Hippocampal formation (tissue), 2 donors: ENCODE measurements at regions not wholly inside any gene's neighbourhood (a gene's known extent, or its start where the extent isn't known, plus 50 kb on each side); places are given as distances from the start of the nearest gene placed in this dataset.

Experiments used
- DNase-seq, 2 donors: peaks; one replicate each; lab custom pipeline; 2025; lab: John Stamatoyannopoulos, UW

DNA sequence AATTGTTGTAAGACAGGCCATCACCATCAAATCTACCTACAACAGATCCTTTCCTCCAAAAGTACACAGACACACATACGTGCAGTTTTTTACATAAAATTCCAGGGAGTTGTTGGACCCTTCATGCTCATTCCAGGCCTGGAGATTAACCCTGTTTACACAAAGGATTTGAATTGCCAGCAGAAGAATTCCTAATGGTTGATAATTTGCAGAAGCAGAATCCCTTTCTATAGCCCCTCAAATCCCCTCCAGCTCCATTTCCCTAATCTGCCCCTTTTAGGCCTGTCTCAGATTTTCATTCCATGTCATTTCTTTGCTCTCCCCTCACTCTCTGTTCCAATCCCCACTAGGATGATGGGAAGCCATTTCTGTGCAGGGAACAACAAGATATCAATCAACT lies 102.9 kb upstream of the TOX3 start:
- no peak for DNase-seq

DNA sequence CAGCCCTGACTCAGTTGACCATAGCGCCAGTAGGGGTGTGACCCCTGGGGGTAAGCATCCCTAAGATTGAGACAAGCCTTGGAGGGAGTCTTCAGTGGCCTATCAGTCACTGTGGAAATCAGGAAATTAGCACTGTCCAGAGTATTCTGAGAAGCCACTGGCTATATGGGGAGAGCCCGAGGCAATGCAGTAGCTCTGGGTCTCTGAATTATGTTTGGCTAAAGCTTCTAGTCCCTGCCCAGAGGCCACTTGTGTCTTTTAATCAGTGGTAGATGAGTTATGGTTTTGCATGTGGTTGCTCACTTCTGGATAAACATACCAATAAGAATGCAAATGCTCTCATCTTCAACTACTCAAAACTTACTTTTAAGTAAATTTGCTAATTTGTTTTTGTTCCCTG lies 100.6 kb upstream of the TOX3 start:
- no peak for DNase-seq

DNA sequence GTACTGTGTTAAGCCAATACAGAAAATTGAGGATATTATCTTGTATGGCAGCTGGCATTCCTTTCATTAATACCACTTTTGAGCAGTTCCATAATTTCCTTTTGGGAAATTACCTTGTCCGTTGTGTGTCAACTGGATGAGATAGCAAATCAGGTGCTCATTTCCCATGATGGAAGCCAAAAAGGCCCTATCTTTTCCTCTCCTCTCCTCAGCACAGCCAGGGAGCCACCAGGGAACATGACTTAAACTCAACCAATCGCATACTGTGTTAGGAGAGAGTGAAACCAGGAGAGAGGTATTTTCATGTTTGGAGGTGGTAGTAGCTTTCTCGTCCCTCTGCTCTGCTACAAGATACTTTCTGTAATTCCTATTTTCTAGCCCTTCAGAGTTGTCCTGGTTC lies 96.1 kb upstream of the TOX3 start:
- no peak for DNase-seq

DNA sequence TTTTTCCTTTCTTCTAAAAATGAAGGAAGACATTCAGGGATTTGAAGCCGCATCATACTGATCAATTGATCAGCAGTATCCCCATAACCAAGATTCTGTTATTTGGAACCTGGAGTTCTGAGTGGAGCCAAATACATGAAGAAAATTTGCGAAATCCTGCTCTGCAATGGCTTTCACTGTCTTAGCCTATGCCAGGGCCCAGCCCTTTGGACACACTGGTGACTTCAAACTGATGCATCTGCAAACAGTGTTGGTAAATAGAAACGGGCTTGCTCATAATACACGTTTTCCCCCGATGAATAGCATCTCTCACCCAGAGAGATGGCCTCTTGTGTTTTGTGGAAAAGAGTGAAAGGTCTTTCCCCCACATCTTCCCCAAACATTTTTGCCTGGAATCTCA lies 87.6 kb upstream of the TOX3 start:
- DNase-seq, result no peak

DNA sequence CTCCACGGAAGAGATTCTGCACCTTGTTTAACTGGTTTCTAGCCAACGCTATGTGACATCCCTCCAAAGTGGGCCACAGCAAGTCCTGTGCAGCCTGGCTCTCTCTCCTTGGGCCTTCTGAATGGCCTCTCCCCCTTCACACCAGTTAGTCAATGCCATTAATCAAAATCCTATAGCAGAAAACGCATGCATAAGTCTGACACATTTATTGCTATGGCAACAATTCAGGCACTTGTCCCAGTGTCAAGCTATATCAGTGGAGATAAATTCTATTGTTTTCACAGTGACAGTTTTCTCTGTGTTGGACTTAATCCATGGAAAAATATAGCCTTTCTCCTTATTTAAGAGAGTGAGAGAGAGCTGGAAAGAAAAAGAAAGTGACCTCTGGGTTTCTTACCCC lies 87.2 kb upstream of the TOX3 start:
- DNase-seq, result no peak

DNA sequence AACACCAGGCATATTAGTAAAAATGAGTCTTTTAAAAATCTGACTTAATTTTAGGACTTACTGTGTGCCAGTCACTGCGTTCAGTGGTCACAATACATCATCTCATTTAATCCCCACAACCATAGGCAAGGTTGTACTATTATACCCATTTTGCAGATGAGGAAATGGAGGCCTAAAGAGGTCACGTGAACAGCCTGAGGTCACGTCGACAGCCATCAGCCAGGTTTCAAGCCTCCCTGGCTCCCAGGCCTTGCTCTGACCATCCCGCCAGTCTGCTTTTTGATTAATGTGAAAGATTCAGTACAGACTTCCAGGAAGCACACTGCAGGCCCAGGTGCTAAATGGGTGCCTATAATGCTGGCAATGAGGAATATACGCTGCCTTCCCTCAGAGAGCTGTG lies 86.3 kb upstream of the TOX3 start:
- no peak for DNase-seq

DNA sequence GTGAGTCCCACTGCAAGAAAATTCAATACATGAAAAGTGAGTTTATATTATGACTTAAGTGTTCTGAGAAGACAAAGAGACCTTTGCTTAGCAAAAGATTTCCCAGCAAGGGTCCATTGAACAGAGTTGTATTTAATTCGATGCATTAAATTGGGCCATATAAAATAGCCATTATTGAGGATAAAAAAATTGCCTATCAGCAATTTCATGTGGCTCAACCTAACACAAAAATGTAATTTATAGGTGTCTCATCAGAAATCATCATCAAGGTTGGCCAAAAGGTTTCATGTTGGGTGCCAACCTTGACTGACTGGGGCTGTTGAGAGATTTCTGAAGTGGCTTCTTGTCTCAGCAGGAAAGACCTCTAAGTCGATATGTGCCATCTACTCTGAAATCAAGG lies 84.8 kb upstream of the TOX3 start:
- DNase-seq, result no peak

DNA sequence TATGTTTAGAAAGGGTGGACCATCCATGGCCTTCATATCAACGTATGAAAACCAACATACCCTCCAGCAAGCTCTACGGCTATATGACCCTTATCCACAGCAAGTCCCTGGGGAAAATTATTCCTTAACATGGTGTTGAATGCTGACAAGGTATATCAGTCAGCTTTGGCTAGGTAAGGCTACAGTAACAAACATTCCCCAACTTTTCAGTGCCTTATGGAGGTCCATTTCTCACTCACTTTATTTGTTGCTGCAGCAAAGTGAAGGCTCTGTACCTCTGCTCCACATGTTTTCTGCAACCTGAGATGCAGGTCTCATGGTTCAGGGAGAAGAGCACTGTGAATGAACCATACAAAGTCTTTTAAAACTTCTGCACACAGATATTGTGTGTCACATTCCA lies 83.8 kb upstream of the TOX3 start:
- no peak for DNase-seq

DNA sequence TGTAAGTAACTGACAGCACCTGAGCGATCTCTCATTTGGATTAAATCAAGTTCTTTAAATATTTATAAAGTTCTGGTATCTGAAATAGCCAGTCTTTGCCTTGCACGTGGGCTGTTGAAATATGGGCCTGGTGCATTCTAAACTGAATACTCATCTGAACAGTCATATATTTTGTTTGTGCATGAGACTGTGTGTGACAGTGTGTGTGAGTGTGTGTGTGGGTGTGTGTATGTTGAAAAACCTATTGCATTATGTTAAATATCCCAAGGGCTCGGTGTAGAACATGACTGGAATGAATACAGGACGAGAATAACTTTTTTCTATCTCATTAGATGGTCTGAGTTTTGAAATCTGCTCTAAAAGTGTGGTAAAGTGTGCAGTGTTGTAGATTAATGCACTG lies 82.4 kb upstream of the TOX3 start:
- no peak for DNase-seq

DNA sequence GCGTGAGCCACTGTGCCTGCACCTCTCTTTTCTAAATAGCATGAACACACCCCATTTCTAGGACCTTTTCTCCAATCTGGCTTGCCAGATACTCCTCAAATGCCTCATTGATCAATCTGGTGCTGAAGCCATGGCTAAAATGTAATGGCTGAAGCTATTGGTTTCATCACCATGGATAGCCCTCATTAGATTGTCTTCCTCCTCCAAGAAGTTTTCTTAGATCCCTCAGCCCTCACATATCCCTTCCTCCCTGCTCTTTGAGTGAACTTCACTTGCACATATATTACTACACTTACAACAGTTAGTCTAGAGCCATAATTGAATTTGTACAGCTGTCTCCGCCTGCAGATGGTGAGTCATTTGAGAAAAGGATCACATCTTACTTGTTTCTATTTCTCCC lies 77.9 kb upstream of the TOX3 start:
- no peak for DNase-seq

DNA sequence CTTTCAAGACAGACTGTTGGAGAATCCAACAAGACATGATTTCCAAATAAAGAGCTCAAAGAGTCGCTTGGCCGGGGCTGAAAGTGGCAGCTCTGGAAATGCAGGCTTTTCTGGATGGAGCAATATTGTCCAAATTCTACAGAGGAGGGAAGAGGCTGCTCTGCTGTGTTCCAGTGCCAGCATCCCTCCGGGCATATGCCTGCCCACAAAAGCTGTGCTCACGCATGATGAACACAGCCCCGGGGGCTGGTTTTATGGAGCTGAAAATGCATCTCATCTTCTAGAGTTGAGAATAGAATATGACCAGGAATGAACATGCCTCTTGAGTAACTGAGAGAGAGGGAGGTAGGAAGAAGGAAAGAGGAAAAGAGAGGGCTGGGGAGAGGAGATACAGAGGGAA lies 74.7 kb upstream of the TOX3 start:
- no peak for DNase-seq

DNA sequence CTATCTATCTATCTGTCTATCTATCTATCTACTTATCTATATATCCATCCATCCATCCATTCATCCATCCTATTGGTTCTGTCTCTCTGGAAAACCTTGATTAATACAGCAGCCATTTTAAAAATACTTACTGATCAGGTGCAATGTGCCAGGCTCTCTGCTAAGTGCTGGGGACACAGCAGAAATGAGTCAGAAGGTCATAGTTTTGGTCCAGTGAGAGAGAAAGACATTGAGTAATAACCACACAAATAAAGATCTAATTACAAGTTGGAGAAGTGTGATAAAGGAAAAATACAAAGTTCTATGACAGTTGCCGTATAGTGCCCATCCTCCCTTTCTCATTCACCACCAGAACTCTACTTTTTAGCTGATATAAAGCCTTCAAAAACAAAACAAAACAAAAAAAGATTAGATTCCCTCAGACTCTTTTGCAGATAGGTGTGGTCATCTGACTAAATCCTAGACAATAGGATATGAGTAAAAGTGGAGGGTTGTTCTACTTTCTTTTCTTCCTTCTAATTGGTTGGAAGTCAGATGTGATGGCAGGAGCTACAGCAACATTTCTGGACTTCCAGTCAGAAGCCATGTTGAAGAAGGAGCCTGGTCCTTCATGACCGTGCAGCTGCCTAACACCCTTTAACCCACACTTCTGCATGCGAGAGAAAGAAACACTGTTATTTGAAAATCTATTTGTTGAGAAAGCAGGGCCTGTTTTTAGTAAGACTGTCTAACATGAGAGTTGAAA lies 72.0 kb upstream of the TOX3 start:
- DNase-seq, result no peak

DNA sequence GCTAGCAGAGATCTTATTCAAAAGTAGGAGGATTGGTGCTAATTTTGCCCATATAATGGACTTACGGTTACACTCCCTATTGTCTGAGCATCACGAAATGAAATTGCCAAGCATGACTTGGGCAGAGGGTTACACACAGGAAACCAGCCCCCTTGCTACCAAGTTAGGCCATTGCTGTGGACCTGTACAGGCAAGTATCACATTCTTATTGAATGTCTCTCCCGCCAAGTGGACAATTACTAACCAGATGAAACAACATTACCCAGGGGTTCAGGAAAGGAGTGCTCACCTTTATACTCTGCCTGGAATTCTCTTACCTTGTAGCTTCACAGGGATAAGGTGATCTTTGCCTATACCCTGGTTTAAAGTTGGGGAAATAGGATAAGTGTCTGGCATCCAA lies 70.6 kb upstream of the TOX3 start:
- DNase-seq, result no peak

DNA sequence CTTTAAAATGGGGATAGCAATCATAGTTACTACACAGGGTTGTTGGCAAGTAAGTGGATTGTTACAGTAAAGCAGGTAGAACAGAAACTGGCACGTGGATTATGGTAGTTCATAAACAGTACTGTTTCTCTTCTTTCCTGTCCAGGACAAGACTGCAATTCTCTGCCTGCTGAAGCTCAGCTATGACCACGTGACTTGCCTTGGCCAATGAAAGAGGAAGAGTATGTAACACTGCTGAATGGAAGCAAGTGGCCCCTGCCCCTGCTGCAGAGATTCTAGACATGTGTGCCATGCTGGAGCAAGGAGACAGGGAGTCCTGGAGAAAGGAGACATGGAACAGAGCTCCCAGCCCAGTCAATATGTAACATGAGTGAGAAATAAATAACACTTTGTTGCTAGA lies 66.6 kb upstream of the TOX3 start:
- no peak for DNase-seq

DNA sequence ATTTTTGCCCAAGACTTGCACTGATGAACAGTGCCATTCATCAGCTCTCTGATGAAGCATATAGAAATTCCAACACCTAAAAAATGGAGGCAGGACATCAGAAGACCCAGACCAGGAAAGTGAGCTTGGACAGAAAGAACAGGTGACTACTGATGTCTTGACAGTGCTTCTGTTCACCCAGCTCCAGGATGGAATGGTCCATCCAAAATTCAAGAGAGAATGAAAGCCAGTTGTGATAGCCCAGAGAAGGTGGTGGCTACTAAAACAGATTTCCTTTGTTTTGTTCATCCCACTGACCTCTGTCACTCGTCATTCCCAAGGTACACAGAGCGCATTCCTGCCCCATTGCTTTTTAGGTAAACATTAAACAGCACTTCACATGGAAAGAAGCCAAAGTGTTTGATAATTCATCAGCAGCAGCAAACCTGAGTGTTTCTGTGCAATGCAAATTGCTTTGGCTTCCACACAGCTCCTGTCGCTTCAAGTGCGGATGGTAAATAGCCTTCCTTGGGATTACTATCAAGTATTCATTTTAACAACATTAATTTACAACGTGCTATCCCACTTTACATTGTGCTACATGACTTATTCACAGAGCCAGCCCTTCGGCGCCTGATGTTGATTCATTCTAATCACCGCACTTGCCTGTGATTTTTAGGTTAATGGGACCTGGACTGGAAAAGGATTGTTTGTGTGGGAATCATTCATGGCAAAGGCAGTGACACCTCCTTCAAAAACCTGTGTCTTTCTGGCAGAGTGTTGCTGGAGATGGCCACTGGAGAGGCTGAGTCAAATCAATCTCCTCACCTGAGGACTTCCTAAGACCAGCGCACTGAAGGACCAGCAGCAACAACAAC lies 65.1 kb upstream of the TOX3 start:
- no peak for DNase-seq

DNA sequence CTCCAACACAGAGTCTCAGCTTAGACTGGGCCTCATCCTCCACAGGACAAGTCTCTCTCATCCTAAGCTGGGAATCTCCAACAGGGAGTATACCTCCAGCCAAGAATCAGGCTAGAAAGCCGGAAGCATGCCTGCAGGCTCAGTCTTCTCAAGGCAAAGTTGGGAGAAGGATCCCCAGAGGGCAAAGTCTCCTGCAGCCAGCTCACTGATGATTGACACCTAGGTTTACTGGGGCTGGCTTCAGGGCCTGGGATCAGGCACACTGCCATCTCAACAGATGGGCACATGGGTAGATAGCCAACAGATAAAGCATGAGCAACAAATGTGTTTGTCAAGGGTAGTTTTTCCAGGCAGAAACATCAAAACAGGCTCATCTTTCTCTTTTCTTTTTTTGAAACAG lies 56.1 kb upstream of the TOX3 start:
- no peak for DNase-seq

DNA sequence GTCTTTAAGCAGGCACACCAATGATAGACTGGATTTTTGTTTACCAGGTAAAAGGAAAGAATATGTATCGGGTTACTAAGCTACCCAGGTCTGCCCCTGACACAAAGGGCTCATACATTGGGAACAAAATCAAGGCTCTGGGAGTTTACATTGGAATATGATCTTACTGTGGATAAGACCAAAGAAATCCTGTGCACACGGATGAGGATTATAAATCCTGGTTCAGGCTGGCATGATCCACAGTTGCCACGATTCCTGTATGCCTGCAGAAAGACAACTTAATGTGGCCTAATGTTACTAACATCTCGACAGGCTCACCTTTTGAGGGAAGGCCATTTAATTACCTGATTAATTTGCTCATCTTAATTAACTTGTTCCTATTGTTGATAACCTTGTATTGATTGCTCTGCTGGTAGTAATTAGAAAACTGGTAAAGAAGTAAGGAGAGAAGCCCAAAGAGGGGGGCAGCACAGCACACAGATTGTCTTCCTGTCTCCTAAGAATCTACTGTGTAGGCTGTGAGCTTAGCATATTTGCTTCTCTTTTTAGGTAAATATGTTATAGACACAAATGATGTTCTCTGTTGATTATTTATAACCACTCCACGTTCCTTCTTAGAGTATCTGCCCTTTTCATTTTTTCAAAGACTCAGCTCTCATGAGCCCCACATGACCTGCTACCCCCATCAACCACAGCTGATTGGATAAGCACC lies 51.0 kb upstream of the TOX3 start:
- DNase-seq, result no peak

DNA sequence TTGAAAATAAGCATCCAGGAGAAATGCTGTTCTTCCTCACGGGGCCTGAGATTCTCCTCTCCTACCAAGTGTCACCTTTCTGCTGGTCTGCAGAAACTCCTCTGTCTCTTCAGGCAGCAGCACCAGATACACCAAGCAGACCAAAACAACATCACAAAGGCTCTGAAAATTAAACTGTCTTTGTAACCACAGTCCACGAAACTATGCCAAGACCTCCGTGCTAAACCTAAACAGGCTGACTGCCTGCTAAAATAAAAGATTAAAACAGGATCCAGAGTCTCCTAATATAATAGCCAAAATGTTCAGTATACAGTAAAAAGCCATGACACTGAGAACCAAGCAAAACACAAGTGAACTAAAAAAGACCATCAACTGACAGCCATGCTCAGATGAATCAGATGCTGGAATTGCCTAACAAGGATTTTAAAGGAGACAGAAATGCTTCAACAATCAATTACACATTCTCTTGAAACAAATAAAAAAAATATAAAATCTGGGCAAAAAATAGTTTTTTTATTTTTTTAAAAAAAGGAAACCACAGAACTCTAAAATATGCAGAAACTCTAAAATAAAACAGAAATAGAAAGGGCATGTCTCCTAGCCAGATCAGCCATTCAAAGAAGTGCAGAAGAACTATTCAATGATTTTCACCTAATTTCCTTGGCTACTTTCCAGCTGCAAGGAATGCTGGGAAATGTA lies 50.3 kb upstream of the TOX3 start:
- DNase-seq, result no peak
